ENCODE measurements at regions not wholly inside any gene's neighbourhood (a gene's known extent, or its start where the extent isn't known, plus 50 kb on each side); places are given as distances from the start of the nearest gene placed in this dataset.

GRCh38 chr5:57600321-57600720 is 117.7 kb upstream of the ACTBL2 start:
- TF ChIP-seq CTCF (conservative IDR thresholded peaks at IDR 0.05) (no peak), ZFX (IDR thresholded peaks at IDR 0.05) (no peak)
